Liver (tissue), 3 donors: ENCODE measurements at regions not wholly inside any gene's neighbourhood (a gene's known extent, or its start where the extent isn't known, plus 50 kb on each side); places are given as distances from the start of the nearest gene placed in this dataset.

ENCODE experiments used
- ATF3 ChIP-seq: IDR thresholded peaks from 2 replicates; pipeline ENCODE4 v1.6.1; 2016; ENCODE audit warnings: antibody characterized with exemption
- CTCF ChIP-seq: fragments of 150-350 bp; IDR thresholded peaks from 2 replicates; pipeline ENCODE4 v1.5.1; 2017; ENCODE audit warnings: improper control_type of control experiment, low read depth, low read length; ENCODE audit not compliant: missing input control
- FOXA2 ChIP-seq: IDR thresholded peaks from 2 replicates; pipeline ENCODE4 v1.6.1; 2016; ENCODE audit warnings: antibody characterized with exemption
- GABPA ChIP-seq, 2 donors: IDR thresholded peaks in 1 of 2; conservative IDR thresholded peaks in 1 of 2; 2 replicates each; pipeline ENCODE4 v1.6.1; 2016; ENCODE audit warnings: antibody characterized with exemption in 2 of 2, mild to moderate bottlenecking in 1 of 2, moderate library complexity in 1 of 2
- HNF4G ChIP-seq: IDR thresholded peaks from 2 replicates; pipeline ENCODE4 v1.6.1; 2016; ENCODE audit warnings: antibody characterized with exemption
- JUND ChIP-seq, 2 donors: IDR thresholded peaks; 2 replicates each; pipeline ENCODE4 v1.6.1; 2016; ENCODE audit warnings: antibody characterized with exemption in 2 of 2
- YY1 ChIP-seq: IDR thresholded peaks from 2 replicates; pipeline ENCODE4 v1.6.1; 2016; ENCODE audit warnings: antibody characterized with exemption, mild to moderate bottlenecking
- donor health status: healthy.
- donor health status: healthy.

- TF ChIP-seq CTCF = no peak
- TF ChIP-seq GABPA (IDR thresholded peaks at IDR 0.05 in 1 of 2, conservative IDR thresholded peaks at IDR 0.05 in 1 of 2) = no peak
- no peak for TF ChIP-seq ATF3
- TF ChIP-seq HNF4G = no peak
- no peak for TF ChIP-seq FOXA2
- TF ChIP-seq JUND (IDR thresholded peaks at IDR 0.05) = no peak
- no peak for TF ChIP-seq YY1
These were observed 95.6 kb upstream of the FOXP4 start for GRCh38 chr6:41450581-41450980.
